KMS-11 (cell line): ENCODE measurements at regions not wholly inside any gene's neighbourhood (a gene's known extent, or its start where the extent isn't known, plus 50 kb on each side); places are given as distances from the start of the nearest gene placed in this dataset.

Source experiments
- H2AFZ ChIP-seq: fragments of 200-600 bp; sonication (generic); 2 replicates; pipeline ENCODE4 v1.6.1; 2016; ENCODE audit warnings: antibody characterized with exemption, mixed run types, low read depth
- H3K27ac ChIP-seq: fragments of 200-600 bp; sonication (generic); 2 replicates; pipeline ENCODE4 v1.6.1; 2016; ENCODE audit warnings: mild to moderate bottlenecking, mixed run types
- H3K27me3 ChIP-seq: fragments of 200-600 bp; sonication (generic); 2 replicates; pipeline ENCODE4 v1.6.1; 2017; ENCODE audit warnings: mild to moderate bottlenecking, low read depth, mixed run types, moderate library complexity; ENCODE audit not compliant: insufficient read depth
- H3K36me3 ChIP-seq: fragments of 200-600 bp; sonication (generic); 2 replicates; pipeline ENCODE4 v1.6.1; 2017; ENCODE audit warnings: mild to moderate bottlenecking, mixed run types; ENCODE audit not compliant: insufficient read depth
- H3K4me1 ChIP-seq: fragments of 200-600 bp; sonication (generic); 2 replicates; pipeline ENCODE4 v1.6.1; 2016; ENCODE audit warnings: mild to moderate bottlenecking, low read depth, mixed run types; ENCODE audit not compliant: poor library complexity, severe bottlenecking
- H3K4me2 ChIP-seq: fragments of 200-600 bp; sonication (generic); 2 replicates; pipeline ENCODE4 v1.7.0; 2016; ENCODE audit warnings: mild to moderate bottlenecking, mixed run types
- H3K4me3 ChIP-seq: fragments of 200-600 bp; sonication (generic); IDR thresholded peaks from 2 replicates; pipeline ENCODE4 v1.6.1; 2017; ENCODE audit warnings: low read depth, low read length, mixed read lengths; ENCODE audit not compliant: insufficient read depth
- H3K79me2 ChIP-seq: fragments of 200-600 bp; sonication (generic); 2 replicates; pipeline ENCODE4 v1.6.1; 2016; ENCODE audit warnings: low read depth, mixed run types; ENCODE audit not compliant: insufficient read depth
- H3K9ac ChIP-seq: fragments of 200-600 bp; sonication (generic); 2 replicates; pipeline ENCODE4 v1.6.1; 2016; ENCODE audit warnings: mild to moderate bottlenecking, mixed run types
- H4K20me1 ChIP-seq: fragments of 200-600 bp; sonication (generic); 2 replicates; pipeline ENCODE4 v1.6.1; 2016; ENCODE audit warnings: mild to moderate bottlenecking, mixed run types; ENCODE audit not compliant: insufficient read depth
- TF ChIP-seq, protein P1 (sequence below): fragments of 200-600 bp; sonication (generic); conservative IDR thresholded peaks from 2 replicates; pipeline ENCODE4 v1.6.1; 2017; ENCODE audit warnings: low read depth, mild to moderate bottlenecking, antibody characterized with exemption, low read length, moderate library complexity, mixed read lengths

DNA sequence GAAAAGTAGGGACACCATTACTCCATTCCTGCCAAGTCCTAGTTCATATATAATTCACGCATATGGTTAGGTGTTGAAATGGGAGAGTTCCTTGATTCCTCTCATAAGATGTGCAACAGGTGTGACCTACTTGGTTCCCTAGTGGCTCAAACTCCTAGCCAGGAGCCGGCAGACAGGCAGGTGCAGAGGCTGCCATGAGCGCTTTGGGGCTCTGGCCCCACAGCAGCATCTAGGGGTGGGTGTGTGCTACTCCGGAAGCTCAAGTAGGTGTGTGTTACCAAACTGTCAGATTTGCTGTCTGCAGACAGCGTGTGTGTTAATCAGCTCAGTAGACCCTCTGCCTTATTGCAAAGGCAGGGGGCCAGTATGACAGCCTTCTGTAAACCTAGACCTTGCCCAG is 1652.4 kb upstream of the ACO1 start:
- no peak overlapping the region for H3K9ac ChIP-seq
- TF ChIP-seq, protein P1, sequence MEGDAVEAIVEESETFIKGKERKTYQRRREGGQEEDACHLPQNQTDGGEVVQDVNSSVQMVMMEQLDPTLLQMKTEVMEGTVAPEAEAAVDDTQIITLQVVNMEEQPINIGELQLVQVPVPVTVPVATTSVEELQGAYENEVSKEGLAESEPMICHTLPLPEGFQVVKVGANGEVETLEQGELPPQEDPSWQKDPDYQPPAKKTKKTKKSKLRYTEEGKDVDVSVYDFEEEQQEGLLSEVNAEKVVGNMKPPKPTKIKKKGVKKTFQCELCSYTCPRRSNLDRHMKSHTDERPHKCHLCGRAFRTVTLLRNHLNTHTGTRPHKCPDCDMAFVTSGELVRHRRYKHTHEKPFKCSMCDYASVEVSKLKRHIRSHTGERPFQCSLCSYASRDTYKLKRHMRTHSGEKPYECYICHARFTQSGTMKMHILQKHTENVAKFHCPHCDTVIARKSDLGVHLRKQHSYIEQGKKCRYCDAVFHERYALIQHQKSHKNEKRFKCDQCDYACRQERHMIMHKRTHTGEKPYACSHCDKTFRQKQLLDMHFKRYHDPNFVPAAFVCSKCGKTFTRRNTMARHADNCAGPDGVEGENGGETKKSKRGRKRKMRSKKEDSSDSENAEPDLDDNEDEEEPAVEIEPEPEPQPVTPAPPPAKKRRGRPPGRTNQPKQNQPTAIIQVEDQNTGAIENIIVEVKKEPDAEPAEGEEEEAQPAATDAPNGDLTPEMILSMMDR = no peak
- no peak overlapping the region for H3K27ac ChIP-seq
- no peak overlapping the region for H2AFZ ChIP-seq
- no peaks in the 10 kb centered on the region for H4K20me1 ChIP-seq
- no peak overlapping the region for H3K4me2 ChIP-seq
- no peaks in the 10 kb centered on the region for H3K4me1 ChIP-seq
- H3K36me3 ChIP-seq = no peaks in the 10 kb centered on the region
- H3K4me3 ChIP-seq = no peak overlapping the region
- no peaks in the 10 kb centered on the region for H3K27me3 ChIP-seq
- no peaks in the 10 kb centered on the region for H3K79me2 ChIP-seq

DNA sequence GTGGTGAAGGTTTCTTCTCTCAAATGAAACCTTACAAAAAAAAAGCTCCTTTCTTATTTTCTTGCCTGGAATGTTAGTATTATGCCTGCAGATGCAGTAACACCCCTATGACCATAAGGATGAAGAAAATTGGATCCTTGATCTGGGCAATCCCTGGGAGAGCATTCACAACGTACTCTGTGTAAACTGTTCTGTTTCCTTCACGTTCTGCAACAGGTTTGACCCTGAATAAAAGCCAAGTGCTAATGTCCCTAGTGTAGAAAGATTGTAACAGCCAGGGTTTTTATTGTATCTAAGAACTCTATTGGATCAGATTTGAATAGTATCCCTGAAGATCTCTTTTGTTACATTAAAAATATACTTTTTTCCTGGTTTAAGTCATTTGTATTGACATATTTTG is 1639.6 kb upstream of the ACO1 start:
- Histone ChIP-seq H3K4me2 (no peak overlapping the region), H3K4me3 (no peak overlapping the region), H2AFZ (no peak overlapping the region), H3K9ac (no peak overlapping the region), H3K4me1 (no peaks in the 10 kb centered on the region), H3K36me3 (no peaks in the 10 kb centered on the region), H3K27me3 (no peaks in the 10 kb centered on the region), H3K79me2 (no peaks in the 10 kb centered on the region), H3K27ac (no peak overlapping the region), H4K20me1 (no peaks in the 10 kb centered on the region)
- TF ChIP-seq, protein P1 = no peak

DNA sequence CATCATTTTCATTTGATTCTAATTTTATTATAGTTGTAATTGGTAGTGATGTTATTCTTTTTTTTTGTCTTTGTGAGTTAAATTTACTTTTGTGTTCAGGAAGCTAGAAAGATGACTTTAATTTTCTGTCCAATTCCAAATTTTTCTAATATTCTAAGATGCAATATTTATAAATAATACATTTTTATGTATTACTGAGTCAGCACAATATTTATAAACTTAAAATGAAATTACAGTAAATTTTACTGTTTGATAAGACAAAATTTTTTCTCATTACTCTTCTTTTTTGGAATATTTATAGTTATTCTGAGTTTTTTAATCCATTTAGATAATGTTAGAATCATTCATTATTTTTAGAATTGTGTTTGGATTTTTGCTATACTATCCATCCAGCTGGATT is 1637.9 kb upstream of the ACO1 start:
- Histone ChIP-seq H3K36me3 (no peaks in the 10 kb centered on the region), H3K4me3 (no peak overlapping the region), H4K20me1 (no peaks in the 10 kb centered on the region), H3K4me1 (no peaks in the 10 kb centered on the region), H2AFZ (no peak overlapping the region), H3K4me2 (no peak overlapping the region), H3K27me3 (no peaks in the 10 kb centered on the region), H3K79me2 (no peaks in the 10 kb centered on the region), H3K9ac (no peak overlapping the region), H3K27ac (no peak overlapping the region)
- TF ChIP-seq, protein P1 = no peak

DNA sequence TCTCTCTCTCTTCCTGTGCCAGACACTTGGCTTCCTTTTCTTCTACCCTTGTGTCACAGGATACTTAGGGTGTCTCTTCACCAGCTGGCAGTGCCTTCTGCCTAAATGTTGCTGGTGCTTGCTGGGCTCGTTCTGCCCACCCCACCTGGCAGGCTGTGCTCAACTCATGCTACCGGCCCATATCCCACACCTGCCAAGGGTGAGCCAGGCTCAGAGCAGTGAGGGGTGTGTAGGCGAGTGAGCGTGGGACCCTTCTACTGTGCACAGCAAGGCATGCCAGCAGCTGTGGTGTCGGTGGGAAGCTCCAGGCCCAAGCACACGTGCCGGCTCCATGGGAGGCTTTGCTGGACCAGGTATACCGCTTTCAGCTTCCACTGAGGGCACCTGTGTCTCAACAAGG is 1626.7 kb upstream of the ACO1 start:
- TF ChIP-seq, protein P1 = no peak
- H2AFZ ChIP-seq = no peak overlapping the region
- H3K27ac ChIP-seq = no peak overlapping the region
- H3K9ac ChIP-seq = no peak overlapping the region
- H3K27me3 ChIP-seq = no peaks in the 10 kb centered on the region
- no peaks in the 10 kb centered on the region for H4K20me1 ChIP-seq
- no peaks in the 10 kb centered on the region for H3K79me2 ChIP-seq
- no peaks in the 10 kb centered on the region for H3K36me3 ChIP-seq
- no peak overlapping the region for H3K4me2 ChIP-seq
- no peak overlapping the region for H3K4me3 ChIP-seq
- peaks cover 25% of the 10 kb centered on the region for H3K4me1 ChIP-seq
